Umbilical cord (tissue), 1 donor: ENCODE measurements at regions not wholly inside any gene's neighbourhood (a gene's known extent, or its start where the extent isn't known, plus 50 kb on each side); places are given as distances from the start of the nearest gene placed in this dataset.
"Not testable (repeated sequence)": the region's sequence is repeated elsewhere in the genome, so short reads cannot be mapped to it uniquely, and the experiment has no call there.

Experiments
- DNase-seq: peaks from one replicate; pipeline ENCODE4 v3.0.0-alpha.2; 2015; ENCODE audit warnings: low spot score

DNA sequence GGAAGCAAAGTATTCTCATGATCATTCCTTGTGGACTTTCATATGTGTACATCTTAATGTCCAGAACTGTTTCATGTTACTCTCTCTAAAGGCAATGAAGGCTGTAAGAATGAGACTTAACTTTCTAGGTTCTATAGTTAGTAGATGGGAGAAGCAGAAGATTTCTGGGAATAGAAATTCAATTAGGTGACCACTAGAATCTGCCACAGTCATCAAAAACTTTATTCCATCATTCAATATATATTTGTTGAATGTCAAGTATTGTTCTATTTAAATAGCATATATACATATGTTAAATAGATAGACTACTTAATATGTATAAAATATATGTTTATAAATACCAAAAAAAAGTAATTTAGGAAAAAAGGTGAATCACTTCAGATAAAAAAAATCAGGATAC, 972.9 kb downstream of the SLC6A15 start:
- DNase-seq: no peak

DNA sequence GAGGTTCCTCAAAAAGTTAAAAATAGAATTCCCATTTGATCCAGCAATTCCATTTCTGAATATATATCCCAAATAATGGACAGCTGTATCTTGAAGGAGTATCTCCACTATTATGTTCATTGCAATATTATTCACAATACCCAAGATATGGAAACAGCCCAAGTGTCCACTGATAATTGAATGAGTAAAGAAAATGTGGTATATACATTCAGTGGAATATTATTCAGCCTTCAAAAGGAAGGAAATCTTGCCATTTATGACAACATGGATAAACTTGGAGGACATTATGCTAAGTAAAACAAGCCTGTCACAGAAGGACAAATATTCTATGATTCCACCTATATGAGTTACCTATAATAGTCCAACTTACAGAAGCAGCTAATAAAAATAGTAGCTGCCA, 979.0 kb downstream of the SLC6A15 start:
- no peak for DNase-seq

DNA sequence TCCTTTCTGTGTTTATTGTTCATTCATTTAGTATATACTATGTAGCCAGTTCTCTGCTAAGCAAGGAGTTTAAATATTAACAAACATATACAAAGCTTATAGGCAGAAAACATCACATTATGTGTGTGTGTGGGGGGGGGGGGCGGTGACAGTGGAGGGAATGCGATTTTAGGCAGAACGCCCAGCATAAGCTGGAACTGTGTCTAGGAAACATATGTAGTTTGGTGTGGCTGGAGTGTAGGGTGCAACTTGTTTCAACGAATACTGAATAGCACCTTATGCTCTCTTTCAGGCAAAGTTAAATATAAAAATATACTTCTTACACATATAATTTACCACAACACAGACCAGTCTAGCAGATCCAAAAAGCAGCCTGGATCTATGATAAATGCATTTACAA, 980.6 kb downstream of the SLC6A15 start:
- no peak for DNase-seq

DNA sequence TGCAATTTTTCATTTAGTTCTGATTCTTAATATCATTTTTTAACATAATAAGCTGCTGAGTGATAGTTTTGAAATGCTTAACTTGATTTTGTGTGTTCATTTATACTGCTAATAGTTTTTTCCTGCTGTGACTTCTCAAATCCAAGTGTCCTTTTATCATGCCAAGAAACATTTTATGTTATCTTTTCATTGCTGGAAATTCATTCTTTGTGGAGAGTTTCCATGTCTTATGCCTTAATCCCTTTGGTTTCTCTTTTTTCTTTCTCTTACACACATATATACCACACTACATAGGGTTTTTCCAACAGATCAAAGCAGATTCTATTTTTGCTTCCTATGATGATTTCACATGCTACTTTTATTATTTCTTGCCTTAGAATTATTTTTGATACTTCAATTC, 981.1 kb downstream of the SLC6A15 start:
- DNase-seq: peak; percentile 87

DNA sequence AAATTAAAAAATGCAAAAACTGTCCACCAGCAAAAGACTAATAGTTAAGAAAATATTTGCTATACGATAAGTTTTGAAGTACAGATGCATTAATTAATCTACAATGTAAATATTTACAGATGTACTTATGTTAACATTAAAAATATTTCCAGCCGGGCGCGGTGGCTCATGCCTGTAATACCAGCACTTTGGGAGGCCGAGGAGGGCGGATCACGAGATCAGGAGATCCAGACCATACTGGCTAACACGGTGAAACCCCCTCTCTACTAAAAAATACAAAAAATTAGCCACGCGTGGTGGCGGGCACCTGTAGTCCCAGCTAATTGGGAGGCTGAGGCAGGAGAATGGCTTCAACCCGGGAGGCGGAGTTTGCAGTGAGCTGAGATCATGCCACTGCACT, 982.8 kb downstream of the SLC6A15 start:
- DNase-seq: not testable (repeated sequence)

DNA sequence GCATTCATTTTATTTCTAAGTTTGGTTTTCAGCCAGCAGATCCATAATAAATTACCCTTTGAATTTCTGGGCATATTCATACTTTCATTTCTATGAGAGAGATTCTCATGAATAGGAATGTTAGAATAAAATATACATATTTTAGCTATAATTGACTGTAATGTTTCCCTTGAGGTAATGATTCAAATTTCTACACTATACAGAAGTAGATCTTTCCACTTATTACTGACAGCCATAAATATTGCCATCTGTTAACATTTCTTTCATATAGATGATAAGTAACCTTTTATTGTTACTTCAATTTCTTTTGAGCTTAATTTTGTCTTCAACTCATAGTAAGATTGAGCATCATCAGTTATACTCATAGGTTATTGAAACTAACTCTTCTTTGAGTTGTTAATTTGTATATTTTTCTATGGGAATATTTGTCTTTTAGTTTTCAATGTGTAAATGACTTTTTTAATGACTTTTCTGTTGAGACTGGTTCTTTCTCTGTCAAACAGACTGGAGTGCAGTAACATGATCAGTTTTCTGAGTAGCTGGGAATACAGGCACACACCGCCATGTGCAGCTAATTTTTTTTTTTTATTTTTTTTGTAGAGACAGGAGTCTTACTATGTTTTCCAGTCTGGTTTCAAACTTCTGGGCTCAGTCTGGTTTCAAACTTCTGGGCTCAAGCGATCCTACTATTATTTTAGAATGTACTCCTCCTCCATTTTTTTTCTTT, 991.6 kb downstream of the SLC6A15 start:
- no peak for DNase-seq

DNA sequence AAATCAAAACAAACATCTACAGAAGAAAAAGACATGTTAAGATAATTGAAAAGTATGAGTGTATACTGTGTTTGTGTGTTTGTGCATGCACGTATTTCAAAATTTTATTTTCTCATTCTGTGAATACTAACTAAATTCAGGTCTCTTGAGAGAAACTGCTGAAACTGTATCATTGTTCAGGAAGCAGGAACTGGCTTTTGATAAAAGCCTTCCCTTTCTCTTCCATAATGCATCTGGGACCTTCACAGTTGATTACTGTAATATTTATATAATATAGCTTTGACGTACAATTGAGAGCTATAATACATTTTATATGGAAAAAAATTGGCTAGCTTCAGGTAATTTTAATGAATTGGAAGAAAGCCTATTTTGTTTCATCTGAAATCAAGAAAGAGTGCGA, 993.5 kb downstream of the SLC6A15 start:
- no peak for DNase-seq

DNA sequence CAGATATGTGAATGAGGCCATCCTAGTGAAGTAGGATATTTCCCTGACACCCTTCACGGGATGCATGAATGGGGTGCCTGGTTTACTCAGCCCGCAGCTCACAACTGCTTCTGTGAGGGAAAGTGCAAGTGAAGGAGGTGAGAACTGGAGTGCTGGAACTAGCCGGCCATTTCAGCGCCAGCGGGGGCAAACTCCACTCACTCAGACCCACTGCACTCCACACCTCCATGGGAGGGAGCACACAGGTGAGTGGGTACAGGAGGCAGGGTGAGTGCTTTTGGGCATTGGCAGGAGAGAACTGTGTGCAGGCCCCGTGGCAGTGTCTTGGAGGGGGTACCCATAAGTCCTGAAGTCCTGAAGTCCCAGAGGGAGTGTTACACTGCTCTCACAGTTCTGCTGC, 1008.4 kb downstream of the SLC6A15 start:
- DNase-seq: no peak

DNA sequence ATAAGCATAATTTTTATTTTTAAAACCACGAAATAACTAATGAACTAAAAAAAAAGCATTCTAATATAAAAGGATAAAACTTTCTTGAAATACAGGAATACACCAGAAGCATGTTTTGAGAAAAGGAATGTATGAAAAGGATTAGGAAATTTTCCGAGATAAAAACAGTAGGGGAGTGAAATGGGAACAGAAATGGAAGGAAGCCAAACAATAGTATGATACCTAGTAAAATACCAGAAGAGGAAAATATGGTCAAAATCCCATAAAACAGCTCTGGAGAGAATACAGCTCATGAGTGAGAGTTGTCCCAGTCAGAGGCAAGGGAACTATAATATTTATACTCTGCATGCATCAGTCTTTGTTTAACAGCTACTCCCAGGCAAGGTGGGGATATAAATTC, 1016.2 kb downstream of the SLC6A15 start:
- no peak for DNase-seq

DNA sequence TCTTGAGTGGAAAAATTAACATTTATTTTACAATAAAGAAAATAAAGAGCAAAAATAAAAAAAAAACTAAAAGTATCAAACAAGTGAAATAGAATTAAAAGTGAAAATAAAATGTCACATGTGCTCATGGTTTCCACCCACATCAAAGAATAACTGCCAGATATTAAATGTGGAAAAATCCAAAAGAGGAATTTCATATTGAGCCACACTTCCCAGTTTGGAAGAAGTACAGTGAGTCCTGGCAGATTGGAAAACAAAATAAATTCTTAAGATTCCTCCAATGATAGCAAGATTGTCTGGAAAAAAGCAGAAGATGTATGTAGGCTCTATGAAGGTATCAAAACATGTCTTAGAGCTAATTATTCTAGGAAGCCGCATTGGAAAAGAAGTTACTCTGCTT, 1019.5 kb downstream of the SLC6A15 start:
- no peak for DNase-seq

DNA sequence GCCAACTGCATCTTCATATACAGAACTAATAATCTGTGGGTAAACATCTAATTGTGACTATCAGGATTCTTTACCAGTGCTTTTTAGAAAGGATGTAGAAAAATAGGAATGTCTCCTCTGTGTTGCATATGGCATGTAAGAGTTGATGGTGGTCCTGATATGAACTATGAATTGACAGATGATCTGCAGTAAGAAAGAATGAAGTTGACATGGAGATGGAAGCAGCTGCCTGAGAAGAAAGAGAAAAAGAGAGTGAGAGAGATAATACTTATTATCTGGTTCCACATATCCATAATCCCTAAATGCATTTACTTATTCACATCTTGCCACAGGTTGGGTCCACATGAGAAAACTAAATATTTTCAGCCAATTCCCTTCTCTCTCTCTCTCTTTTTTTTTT, 1022.9 kb downstream of the SLC6A15 start:
- no peak for DNase-seq

DNA sequence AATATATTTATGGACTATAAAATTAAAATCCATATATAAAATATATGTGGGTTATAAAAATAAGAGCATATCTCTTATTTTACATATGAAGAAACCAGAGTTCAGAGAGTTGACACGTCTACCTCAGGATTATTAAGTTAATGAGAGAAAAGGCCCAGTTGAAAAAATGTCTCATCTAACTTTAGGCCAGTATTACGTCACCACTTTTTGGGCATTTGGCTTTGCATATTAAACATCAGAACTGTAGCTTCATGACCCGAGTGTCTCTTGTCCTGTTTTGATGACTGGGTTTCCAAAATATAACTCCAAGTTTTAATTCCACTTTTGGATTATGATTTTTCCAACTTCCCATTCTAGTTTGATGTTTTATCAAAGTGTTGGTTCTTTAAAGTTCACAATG, 1026.1 kb downstream of the SLC6A15 start:
- no peak for DNase-seq

DNA sequence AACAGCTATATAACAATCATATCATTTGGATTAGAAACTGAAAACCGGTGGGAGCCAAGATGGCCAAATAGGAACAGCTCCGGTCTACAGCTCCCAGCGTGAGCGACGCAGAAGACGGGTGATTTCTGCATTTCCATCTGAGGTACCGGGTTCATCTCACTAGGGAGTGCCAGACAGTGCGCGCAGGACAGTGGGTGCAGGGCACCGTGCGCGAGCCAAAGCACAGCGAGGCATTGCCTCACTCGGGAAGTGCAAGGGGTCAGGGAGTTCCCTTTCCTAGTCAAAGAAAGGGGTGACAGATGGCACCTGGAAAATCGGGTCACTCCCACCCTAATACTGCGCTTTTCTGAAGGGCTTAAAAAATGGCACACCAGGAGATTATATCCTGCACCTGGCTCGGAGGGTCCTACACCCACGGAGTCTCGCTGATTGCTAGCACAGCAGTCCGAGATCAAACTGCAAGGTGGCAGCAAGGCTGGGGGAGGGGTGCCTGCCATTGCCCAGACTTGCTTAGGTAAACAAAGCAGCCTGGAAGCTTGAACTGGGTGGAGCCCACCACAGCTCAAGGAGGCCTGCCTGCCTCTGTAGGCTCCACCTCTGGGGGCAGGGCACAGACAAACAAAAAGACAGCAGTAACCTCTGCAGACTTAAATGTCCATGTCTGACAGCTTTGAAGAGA, 1041.5 kb downstream of the SLC6A15 start:
- DNase-seq: not testable (repeated sequence)

DNA sequence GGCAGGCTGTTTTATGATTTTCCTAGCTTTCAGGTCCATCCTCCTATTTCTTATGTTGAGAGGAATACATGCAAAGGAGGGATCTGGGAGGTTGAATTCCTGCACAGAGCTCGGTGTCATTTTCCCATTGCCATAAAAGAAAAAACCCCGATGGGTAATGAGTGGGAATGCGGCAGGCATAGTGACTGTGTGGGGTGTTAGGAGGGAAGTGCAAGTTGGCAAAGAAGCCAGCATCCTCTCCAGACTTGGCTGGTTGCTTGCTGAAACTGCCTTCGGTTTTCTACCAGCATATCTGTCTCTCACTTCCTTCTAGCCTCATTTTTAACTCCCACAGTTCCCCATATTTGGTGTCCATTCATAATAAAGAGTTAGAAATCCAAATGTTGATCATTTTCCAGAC, 1046.1 kb downstream of the SLC6A15 start:
- DNase-seq: no peak

DNA sequence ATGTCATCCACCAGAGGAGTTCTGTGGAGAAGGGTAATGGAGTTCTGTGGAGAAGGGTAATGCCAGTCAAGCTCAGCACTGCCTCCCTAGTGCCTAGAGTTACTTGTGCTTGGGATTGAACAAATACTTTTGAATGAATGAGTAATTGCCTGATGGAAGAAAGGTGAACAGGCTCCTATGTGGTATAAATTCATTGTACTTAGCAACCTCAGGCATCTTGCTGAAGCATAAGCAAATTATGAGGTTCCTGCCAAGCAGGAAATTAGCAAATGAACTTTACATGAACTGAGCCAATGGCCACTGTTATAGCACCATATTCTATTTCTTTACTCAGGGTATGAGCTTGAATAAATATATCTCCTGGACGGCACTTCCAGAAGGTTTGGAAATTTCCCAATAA, 1047.2 kb downstream of the SLC6A15 start:
- DNase-seq: no peak

DNA sequence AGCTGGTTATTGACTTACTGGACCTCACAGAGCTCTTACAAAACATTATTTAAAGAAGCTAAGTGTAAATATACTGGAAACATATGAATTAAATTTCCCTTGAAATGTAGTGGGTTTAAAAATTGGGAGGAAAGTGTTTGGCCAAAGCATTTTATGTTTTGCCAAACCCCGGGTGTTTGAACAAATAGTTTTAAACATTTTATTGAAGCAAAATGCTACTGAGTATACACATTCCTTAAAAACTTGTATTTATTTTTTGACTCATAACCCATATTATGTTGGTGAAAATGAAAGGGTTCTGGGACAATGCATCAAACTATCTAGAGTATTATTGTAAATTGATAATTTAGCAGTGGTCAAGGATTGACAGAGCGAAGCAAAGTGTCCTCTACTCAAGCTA, 1048.5 kb downstream of the SLC6A15 start:
- DNase-seq: no peak

DNA sequence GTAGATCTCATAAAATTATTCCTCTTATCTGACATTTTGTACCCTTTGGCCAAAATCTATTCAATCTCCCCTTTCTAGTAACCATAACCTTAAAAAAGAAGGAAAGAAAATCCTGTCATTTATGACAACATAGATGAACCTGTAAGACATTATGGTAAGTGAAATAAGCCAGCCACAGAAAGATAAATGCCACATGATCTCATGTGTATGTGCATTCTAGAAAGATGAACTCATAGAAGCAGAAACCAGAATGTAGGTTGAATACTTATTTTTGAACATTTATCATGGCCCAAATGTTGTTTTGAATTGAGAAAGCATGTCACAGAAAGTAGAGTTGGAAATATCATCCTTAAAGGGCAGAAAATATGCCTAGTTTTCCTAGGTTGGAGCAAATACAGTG, 1053.6 kb downstream of the SLC6A15 start:
- peak; percentile 30 for DNase-seq

DNA sequence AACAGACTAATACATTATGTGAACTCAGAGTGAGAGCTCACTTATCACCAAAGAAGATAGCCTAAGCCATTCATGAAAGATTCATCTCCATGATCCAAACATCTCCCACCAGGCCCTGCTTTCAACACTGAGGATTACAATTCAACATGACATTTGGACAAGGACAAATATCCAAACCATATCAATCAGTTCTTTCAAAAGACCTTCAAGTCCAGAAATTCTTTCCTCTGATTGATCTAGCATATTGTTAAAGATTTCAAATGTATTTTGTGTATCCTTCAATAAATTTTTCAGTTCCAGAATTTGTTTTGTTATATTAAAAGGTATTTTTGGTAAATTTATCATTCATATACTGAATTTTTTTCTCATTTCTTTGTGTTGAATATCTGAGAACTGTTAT, 1055.8 kb downstream of the SLC6A15 start:
- DNase-seq: no peak

DNA sequence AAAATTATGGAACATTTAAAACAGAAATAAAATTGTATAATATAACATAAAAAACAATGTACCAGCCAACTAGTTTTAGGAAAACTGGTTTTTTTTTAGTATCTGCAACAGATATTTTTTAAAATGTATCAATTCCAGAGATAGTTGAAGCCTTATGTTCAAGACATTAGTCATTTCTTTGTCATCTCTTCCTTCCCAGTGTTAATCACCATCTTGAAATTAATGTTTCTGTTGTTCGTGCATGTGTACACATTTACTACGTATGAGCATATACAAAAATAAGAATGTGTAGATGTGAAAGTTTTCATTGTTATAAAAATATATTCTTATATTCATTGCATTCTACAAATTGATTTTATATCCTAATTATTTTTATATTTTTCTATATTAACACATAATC, 1062.1 kb downstream of the SLC6A15 start:
- no peak for DNase-seq

DNA sequence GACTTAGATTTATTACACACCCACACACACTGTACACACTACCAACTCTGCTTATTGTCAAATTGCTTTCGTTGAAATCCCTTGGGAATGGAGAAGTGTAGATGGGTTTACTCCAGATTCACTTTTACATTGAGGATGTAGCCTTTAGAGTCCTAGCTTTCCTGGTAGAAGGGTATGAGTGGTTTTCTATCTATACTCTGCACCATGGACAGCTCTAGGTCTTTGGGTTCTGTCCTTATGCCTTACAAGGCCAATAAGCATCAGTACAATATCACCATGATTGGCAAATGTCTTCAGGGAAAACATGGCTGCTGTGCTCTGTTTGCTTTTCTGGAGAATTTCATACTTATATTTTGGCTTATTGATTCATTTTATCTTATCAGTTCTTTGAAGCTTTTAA, 1063.9 kb downstream of the SLC6A15 start:
- DNase-seq: no peak

DNA sequence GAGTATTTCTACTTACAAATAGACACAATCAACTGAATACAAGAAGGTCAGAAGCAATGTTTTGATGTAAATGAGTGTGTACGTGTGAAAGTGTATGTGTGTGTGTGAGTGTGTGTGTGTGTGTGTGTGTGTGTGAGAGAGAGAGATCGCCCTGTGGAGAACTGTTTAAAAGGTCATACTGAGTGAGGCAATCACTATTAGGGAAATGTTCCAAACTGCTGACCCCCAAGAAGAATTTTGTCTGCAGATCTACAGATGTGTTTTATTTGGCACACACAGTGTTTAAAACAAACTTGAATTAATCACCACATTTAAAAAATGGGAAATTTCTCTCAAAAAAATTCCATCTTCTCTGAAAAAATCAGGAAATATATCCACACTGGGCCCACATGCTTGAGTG, 1069.1 kb downstream of the SLC6A15 start:
- no peak for DNase-seq

DNA sequence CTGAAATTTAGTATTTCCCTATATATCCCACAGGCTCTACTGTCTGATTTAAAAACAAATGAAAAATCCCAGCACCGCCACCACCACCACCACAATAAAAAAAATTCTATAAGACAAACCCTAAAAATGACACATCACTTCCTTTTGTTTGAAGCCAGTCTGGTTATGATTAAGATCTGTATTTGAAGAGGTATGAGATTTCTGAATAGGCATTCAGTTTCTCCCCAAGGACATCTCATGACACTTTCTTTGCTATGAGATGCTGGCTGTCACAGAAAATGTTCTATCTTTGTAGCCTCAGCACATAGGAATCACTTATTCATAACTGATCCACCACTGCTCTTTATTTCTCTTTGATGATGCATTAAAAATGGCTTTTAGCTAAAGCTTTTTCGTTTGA, 1071.0 kb downstream of the SLC6A15 start:
- no peak for DNase-seq

DNA sequence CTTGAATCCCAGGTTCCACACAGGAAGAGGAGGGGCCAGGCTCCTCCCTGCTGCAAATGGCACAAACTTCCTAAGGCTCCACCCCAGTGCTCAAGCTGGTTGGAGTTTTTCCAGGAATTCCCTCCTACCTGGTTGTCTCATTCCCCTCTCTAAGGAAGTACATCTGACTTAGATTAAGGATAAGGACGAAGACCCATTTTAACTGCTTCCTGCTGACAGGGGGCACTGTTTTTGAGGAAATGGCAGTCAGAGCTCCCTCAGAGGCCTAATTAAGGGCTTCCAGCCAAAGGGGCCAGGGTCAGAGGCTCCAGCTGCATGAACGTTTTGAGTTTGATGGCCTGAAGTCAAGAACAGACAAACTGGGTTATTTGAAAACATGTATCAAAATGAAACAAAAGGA, 1084.7 kb downstream of the SLC6A15 start:
- no peak for DNase-seq

DNA sequence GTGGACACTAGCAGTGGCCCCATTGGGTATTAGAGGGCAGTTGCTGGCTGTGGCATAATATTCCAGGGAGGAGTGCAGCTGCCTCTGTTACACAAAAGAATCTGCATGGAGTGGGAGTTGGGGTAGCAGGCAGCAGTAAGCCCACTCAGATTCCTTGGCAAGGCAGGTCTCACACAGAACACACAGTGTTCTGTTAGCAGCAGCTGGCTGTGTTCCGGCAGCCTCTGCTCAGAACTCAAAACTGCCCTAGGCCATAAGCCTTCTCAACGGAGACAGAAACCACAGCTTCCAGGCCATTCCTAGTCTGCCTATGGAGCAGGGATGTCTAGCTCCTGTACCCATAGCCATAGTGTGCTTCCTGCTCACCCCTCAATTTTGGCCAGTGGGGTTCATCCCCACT, 1085.4 kb downstream of the SLC6A15 start:
- DNase-seq: no peak
